IPS-NIHi7 (cell line): ENCODE measurements at regions not wholly inside any gene's neighbourhood (a gene's known extent, or its start where the extent isn't known, plus 50 kb on each side); places are given as distances from the start of the nearest gene placed in this dataset.

Experiments used
- DNase-seq: peaks from one replicate; pipeline ENCODE4 v3.0.0; 2012; ENCODE audit warnings: mixed read lengths; ENCODE audit errors: extremely low spot score

GRCh38 chr4:35772291-35772690 lies 472.0 kb downstream of the ARAP2 start:
- DNase-seq = no peak

- no peak for DNase-seq
These were observed 454.3 kb downstream of the ARAP2 start for GRCh38 chr4:35789899-35790574.

GRCh38 chr4:35793045-35793722 lies 451.1 kb downstream of the ARAP2 start:
- DNase-seq = no peak

GRCh38 chr4:35793766-35794165 lies 450.5 kb downstream of the ARAP2 start:
- DNase-seq = no peak

GRCh38 chr4:35800669-35801068 lies 443.6 kb downstream of the ARAP2 start:
- no peak for DNase-seq

GRCh38 chr4:35802644-35803043 lies 441.7 kb downstream of the ARAP2 start:
- DNase-seq = no peak

DNA sequence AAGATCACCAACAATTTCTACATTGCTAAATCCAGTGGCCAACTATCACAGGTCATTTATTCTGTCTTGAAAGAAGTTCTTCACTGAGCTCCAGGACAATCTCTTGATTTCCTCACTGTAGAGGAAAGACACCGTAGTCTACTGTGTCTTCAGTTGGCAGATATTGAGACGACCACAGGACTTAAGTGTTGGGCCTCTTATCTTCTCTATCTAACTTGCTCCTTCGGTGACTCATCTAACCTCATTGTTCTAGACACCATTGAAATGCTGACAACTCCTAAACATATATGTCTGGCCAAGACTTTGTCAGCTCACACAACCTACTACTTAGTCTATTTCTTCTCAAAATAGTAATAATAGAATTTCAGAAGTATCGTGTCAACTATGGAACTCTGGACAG lies 425.8 kb downstream of the ARAP2 start:
- no peak for DNase-seq

DNA sequence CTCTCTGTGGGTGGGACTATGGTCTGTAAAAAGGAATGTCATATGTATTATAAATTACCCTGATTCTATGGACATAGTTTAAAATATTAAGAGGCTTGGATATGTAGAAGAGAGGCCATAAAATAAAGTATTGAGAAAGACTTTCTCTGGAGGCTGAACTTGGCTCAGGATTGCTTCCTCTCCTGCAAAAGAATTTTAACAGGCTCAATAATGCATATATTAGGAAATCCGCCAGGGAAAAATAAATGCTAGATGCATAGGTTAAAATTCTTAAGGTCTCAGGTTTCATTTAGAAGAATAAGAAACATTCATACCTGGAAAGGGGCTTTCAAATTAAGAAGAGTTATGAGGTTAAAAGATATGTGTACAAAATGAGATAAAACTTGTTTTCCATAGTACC lies 424.3 kb downstream of the ARAP2 start:
- no peak for DNase-seq

DNA sequence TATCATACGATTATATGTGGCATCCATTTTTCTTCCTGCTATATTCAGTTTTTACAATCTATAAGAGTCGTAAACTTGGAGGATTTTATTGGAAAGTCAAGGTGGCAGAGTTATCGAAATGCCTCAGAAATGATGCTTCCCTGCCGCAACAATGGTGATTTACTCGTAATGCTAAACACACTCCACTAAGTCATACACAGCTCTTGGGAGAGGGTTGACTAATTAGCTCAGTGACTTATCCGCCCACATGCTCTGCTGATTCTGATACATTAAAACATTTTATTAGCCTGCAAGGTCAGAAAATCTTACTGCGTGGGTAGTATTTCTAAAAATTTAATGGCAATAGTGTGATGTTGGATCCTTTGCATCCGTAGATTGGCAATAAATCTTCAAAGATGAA lies 420.1 kb downstream of the ARAP2 start:
- DNase-seq = no peak

DNA sequence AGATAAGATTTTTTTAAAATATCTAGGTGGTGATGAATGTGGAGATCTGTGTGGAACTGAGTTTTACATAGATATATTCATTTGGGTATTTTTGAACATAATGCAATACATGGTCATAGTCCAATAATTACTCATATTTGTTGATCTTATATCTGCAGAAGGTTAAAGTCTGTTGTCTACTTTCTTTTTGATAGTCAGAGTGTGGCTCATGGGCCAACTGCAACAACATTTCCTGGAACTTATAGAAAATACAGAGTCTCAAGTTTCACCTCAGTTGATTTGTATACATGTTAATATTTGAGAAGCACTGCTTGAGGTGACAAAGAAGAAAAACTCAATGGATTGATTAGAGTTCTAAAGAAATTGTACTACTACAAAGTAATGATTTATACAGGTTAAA lies 408.4 kb downstream of the ARAP2 start:
- no peak for DNase-seq

- DNase-seq = no peak
These were observed 407.7 kb downstream of the ARAP2 start for GRCh38 chr4:35836596-35836995.

DNA sequence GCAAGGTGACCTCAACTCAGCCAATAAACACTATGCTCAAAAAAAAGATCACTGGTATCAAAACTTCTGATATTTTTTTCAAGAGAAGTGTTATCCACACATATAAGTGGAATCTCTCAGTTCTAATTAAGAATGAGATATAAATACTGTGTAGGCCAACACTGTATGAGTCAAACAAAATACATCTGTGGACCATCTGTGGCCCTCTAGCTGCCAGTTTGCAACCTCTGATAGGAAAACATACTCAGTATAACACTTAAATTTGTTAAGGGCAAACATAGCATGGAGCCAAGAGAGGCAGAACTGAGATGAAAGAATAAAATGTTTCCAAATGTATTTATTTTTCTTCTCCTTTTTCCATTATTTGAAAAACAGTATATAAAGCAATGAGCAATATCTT lies 377.3 kb downstream of the ARAP2 start:
- DNase-seq = no peak

DNA sequence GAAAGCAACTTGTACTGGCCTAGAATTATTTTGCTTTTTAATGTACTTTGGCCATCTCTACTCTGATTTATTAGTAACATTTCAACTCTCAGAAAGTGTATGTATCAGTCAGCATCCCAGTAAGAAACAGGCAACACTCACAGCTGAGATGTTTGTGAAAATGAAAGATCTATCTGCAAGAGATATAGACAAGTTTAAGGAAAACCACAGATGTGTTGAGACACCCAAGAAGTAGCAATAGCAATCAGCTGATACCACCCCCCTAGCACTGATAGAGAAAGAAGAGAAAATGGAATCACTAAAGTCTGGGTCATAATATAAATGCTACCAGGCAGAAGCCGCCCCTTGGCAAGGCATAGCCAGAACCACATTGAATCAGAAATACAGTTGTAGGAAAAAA lies 372.0 kb downstream of the ARAP2 start:
- no peak for DNase-seq

DNA sequence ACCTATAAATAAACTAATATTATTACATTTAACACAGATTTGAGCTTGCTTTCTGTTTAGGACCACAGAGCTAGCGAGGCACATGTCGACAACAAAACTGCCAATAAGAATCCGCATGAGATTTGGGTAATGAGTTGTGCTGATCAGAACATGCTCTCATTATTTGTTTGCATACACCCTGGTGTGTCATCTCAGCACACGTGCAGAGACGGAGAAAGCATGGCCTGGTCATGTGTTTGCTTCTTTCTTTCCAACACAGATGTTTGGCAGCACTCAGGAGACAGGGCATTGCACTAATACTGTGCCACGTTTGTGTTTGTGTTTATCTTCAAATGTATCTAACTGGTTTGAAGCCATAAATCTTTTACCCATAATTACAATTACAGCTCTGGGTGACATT lies 364.8 kb downstream of the ARAP2 start:
- DNase-seq = no peak

GRCh38 chr4:35883108-35883507 lies 361.2 kb downstream of the ARAP2 start:
- no peak for DNase-seq

DNA sequence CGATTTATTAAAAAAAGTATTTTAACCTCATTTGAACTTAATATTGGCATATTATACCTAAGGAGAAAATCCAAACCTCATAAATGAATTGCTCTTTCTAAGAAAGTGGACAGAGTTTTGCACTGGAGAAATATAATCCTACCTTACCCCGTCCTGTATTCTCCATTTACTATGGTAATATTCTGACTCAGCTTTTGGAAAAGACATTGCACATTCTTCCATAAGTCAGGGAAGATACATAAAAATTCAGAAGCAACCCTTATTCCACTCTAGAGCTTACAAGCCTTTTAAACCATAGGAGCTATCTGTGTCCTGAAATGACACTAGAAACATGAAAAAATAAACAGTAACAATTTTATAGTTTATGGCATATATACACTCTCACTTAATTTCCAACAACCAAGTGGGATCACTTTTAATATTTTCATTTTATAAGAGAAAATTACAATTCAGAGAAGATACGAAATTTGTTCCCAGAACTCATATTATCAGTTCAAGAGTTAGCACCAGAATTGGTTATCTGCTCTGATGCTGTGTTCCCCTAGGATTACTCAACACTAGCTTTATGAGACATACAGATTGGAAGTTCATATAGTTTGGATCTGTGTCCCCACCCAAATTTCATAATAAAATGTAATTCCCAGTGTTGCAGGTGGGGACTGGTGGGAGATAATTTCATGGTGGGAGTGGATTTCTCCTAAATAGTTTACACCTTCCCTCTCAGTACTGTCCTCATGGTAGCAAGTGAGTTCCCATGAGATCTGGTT lies 359.4 kb downstream of the ARAP2 start:
- DNase-seq = no peak

GRCh38 chr4:35897808-35898207 lies 346.5 kb downstream of the ARAP2 start:
- no peak for DNase-seq

GRCh38 chr4:35900286-35901243 lies 343.7 kb downstream of the ARAP2 start:
- DNase-seq = no peak

- DNase-seq = no peak
These were observed 332.1 kb downstream of the ARAP2 start for GRCh38 chr4:35912174-35912573.

GRCh38 chr4:35918491-35918977 lies 325.8 kb downstream of the ARAP2 start:
- no peak for DNase-seq

DNA sequence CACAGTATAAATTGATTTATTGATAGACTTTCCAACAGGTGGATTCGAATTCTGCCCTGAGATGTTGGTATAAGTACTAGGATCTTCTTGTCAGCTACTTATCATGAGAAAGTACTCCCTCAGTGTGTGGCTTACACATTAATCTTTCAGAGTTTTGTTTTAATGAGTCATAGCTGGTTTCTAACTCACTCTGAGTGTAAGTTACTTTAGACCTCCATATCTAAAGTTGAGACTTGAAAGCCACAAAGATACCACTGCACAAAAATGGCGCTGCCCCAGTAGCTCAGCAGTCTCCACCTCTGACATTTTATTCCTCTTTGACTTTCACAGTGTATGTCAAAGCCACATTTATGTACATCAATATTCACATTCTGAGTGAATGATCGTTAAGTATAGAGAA lies 318.5 kb downstream of the ARAP2 start:
- no peak for DNase-seq

DNA sequence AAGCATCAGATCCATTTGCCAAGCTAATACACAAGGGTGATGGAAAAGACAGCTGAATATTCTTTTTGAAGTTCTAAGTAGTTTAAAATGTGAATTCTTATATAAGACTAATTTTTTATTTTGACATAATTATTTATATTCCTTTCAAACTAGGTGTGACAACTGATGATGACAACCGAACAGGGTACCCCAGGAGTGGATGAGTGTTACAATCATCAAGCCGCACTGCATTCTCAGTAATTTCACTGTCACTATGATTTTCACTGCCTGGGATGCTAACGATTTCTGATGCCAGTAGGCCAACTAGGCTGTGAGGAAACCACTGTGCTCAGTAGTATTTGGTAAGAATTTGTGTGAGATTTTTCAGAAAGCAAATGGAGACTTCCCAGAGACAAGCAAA lies 317.5 kb downstream of the ARAP2 start:
- DNase-seq = no peak
